SK-N-SH treated with all-trans-retinoic acid at 6 μM for 48 hours (cell line): ENCODE measurements at regions not wholly inside any gene's neighbourhood (a gene's known extent, or its start where the extent isn't known, plus 50 kb on each side); places are given as distances from the start of the nearest gene placed in this dataset.

Experiments
- ATAC-seq: fragments of 200-7000 bp; cut with Tn5 transposase; 3 replicates; pipeline ENCODE4 v1.9.1; 2020; ENCODE audit warnings: mild to moderate bottlenecking, moderate library complexity
- ARNTL ChIP-seq: fragments of 450-650 bp; formaldehyde crosslinking; IDR thresholded peaks from 2 replicates; pipeline ENCODE4 v1.5.0; 2020; ENCODE audit warnings: low read depth, mild to moderate bottlenecking, moderate library complexity, borderline replicate concordance
- BACH2 ChIP-seq: fragments of 250-450 bp; sonication (Bioruptor Pico); IDR thresholded peaks from 2 replicates; pipeline ENCODE4 v1.9.0; 2021; ENCODE audit warnings: mild to moderate bottlenecking, borderline replicate concordance
- CREB5 ChIP-seq: fragments of 250-450 bp; sonication (Bioruptor Pico); IDR thresholded peaks from 2 replicates; pipeline ENCODE4 v1.5.1; 2020; ENCODE audit warnings: low read depth, mild to moderate bottlenecking, moderate library complexity
- CSDC2 ChIP-seq: fragments of 250-450 bp; sonication (Bioruptor Pico); IDR thresholded peaks from 2 replicates; pipeline ENCODE4 v1.5.0; 2020; ENCODE audit warnings: mild to moderate bottlenecking, moderate library complexity
- CSRNP3 ChIP-seq: fragments of 250-450 bp; sonication (Bioruptor Pico); IDR thresholded peaks from 2 replicates; pipeline ENCODE4 v1.5.1; 2021; ENCODE audit warnings: mild to moderate bottlenecking, moderate library complexity
- ESRRG ChIP-seq: fragments of 250-450 bp; sonication (Bioruptor Pico); IDR thresholded peaks from 2 replicates; pipeline ENCODE4 v1.6.1; 2021; ENCODE audit warnings: mild to moderate bottlenecking
- GLIS3 ChIP-seq: fragments of 250-450 bp; sonication (Bioruptor Pico); IDR thresholded peaks from 2 replicates; pipeline ENCODE4 v1.5.0; 2020; ENCODE audit warnings: mild to moderate bottlenecking, moderate library complexity
- ISL1 ChIP-seq: fragments of 250-450 bp; sonication (Bioruptor Pico); IDR thresholded peaks from 2 replicates; pipeline ENCODE4 v2.1.2; 2022; ENCODE audit warnings: mild to moderate bottlenecking, moderate library complexity
- OSR1 ChIP-seq: fragments of 250-450 bp; sonication (Bioruptor Pico); IDR thresholded peaks from 2 replicates; pipeline ENCODE4 v1.8.0; 2022; ENCODE audit warnings: moderate library complexity, mild to moderate bottlenecking, inconsistent platforms
- PATZ1 ChIP-seq: fragments of 250-450 bp; sonication (Bioruptor Pico); IDR thresholded peaks from 2 replicates; pipeline ENCODE4 v1.8.0; 2020; ENCODE audit warnings: mild to moderate bottlenecking, moderate library complexity, borderline replicate concordance
- POU6F1 ChIP-seq: fragments of 250-450 bp; sonication (Bioruptor Pico); IDR thresholded peaks from 2 replicates; pipeline ENCODE4 v1.8.0; 2021; ENCODE audit warnings: low read depth, mild to moderate bottlenecking, moderate library complexity, borderline replicate concordance
- PPARA ChIP-seq: fragments of 250-450 bp; sonication (Bioruptor Pico); IDR thresholded peaks from 2 replicates; pipeline ENCODE4 v1.5.0; 2020; ENCODE audit warnings: mild to moderate bottlenecking, borderline replicate concordance
- RARB ChIP-seq: fragments of 250-450 bp; sonication (Bioruptor Pico); IDR thresholded peaks from 2 replicates; pipeline ENCODE4 v1.8.0; 2021; ENCODE audit warnings: mild to moderate bottlenecking, moderate library complexity
- SNAI2 ChIP-seq: fragments of 250-450 bp; sonication (Bioruptor Pico); IDR thresholded peaks from 2 replicates; pipeline ENCODE4 v1.5.0; 2020; ENCODE audit warnings: mild to moderate bottlenecking, moderate library complexity
- TCF4 ChIP-seq: fragments of 250-450 bp; sonication (Bioruptor Pico); IDR thresholded peaks from 2 replicates; pipeline ENCODE4 v1.8.0; 2021; ENCODE audit warnings: mild to moderate bottlenecking, moderate library complexity, borderline replicate concordance
- TOX ChIP-seq: fragments of 250-450 bp; sonication (Bioruptor Pico); IDR thresholded peaks from 2 replicates; pipeline ENCODE4 v1.8.0; 2021; ENCODE audit warnings: mild to moderate bottlenecking, moderate library complexity, borderline replicate concordance
- TSHZ2 ChIP-seq: fragments of 250-450 bp; sonication (Bioruptor Pico); IDR thresholded peaks from 2 replicates; pipeline ENCODE4 v1.5.0; 2020; ENCODE audit warnings: mild to moderate bottlenecking, moderate library complexity
- ZC3H10 ChIP-seq: fragments of 250-450 bp; sonication (Bioruptor Pico); IDR thresholded peaks from 2 replicates; pipeline ENCODE4 v1.5.1; 2021; ENCODE audit warnings: mild to moderate bottlenecking, moderate library complexity
- ZFP3 ChIP-seq: fragments of 250-450 bp; sonication (Bioruptor Pico); IDR thresholded peaks from 2 replicates; pipeline ENCODE4 v1.5.0; 2020; ENCODE audit warnings: mild to moderate bottlenecking, moderate library complexity
- ZFP30 ChIP-seq: fragments of 450-650 bp; formaldehyde crosslinking; IDR thresholded peaks from 2 replicates; pipeline ENCODE4 v1.5.0; 2022; ENCODE audit warnings: mild to moderate bottlenecking, moderate library complexity
- ZNF565 ChIP-seq: fragments of 450-650 bp; formaldehyde crosslinking; conservative IDR thresholded peaks from 2 replicates; pipeline ENCODE4 v1.5.0; 2020; ENCODE audit warnings: low read depth, mild to moderate bottlenecking, moderate library complexity
- ZNF70 ChIP-seq: fragments of 450-650 bp; formaldehyde crosslinking; IDR thresholded peaks from 2 replicates; pipeline ENCODE4 v1.5.0; 2020; ENCODE audit warnings: mild to moderate bottlenecking, moderate library complexity

- ATAC-seq = no peak
- TF ChIP-seq PPARA (no peak), ZFP30 (CRISPR knock-in tag) (no peak), CSDC2 (no peak), GLIS3 (CRISPR knock-in tag) (no peak), CSRNP3 (CRISPR knock-in tag) (no peak), ISL1 (no peak), ARNTL (CRISPR knock-in tag) (no peak), SNAI2 (CRISPR knock-in tag) (no peak), ZFP3 (CRISPR knock-in tag) (no peak), TSHZ2 (CRISPR knock-in tag) (no peak), ZNF565 (no peak), ESRRG (CRISPR knock-in tag) (no peak), OSR1 (CRISPR knock-in tag) (no peak), TCF4 (CRISPR knock-in tag) (no peak), BACH2 (CRISPR knock-in tag) (no peak), TOX (CRISPR knock-in tag) (no peak), POU6F1 (CRISPR knock-in tag) (no peak), CREB5 (CRISPR knock-in tag) (no peak)
Measured at GRCh38 chr2:226634943-226635604, 164.5 kb downstream of the IRS1 start.

GRCh38 chr2:226631671-226632070 is 167.9 kb downstream of the IRS1 start:
- ATAC-seq = no peak
- TF ChIP-seq OSR1 (CRISPR knock-in tag) (no peak), TSHZ2 (CRISPR knock-in tag) (no peak), ZC3H10 (CRISPR knock-in tag) (no peak), PATZ1 (CRISPR knock-in tag) (no peak), ZFP3 (CRISPR knock-in tag) (no peak), BACH2 (CRISPR knock-in tag) (no peak), CREB5 (CRISPR knock-in tag) (no peak), POU6F1 (CRISPR knock-in tag) (no peak), ZFP30 (CRISPR knock-in tag) (no peak), TOX (CRISPR knock-in tag) (no peak), ZNF70 (CRISPR knock-in tag) (no peak), SNAI2 (CRISPR knock-in tag) (no peak), CSRNP3 (CRISPR knock-in tag) (no peak), RARB (CRISPR knock-in tag) (no peak), PPARA (no peak)
